HT1080 (cell line): ENCODE measurements at regions not wholly inside any gene's neighbourhood (a gene's known extent, or its start where the extent isn't known, plus 50 kb on each side); places are given as distances from the start of the nearest gene placed in this dataset.
A peak's percentile ranks its signal among the peaks of the same experiment; 100 is the strongest.
"Not testable (repeated sequence)": the region's sequence is repeated elsewhere in the genome, so short reads cannot be mapped to it uniquely, and the experiment has no call there.

ENCODE experiments used
- DNase-seq: peaks from one replicate; pipeline ENCODE4 v3.0.0-alpha.2; 2015; ENCODE audit warnings: low read depth

- not testable (repeated sequence) for DNase-seq
Observed at GRCh38 chr1:121003230-121003629, 113.7 kb downstream of the PPIAL4A start.

GRCh38 chr1:121006826-121007225 lies 117.3 kb downstream of the PPIAL4A start:
- not testable (repeated sequence) for DNase-seq

- DNase-seq = not testable (repeated sequence)
Observed at GRCh38 chr1:121007755-121008154, 118.2 kb downstream of the PPIAL4A start.

GRCh38 chr1:121008512-121009215 lies 119.1 kb downstream of the PPIAL4A start:
- DNase-seq = not testable (repeated sequence)

GRCh38 chr1:121009216-121010057 lies 119.9 kb downstream of the PPIAL4A start:
- not testable (repeated sequence) for DNase-seq

- DNase-seq = not testable (repeated sequence)
Observed at GRCh38 chr1:121010141-121010540, 120.6 kb downstream of the PPIAL4A start.

- DNase-seq = not testable (repeated sequence)
Observed at GRCh38 chr1:121013181-121013580, 123.6 kb downstream of the PPIAL4A start.

GRCh38 chr1:121016182-121017028 lies 126.8 kb downstream of the PPIAL4A start:
- DNase-seq = peak; percentile 85

GRCh38 chr1:121019715-121020349 lies 130.3 kb downstream of the PPIAL4A start:
- DNase-seq = not testable (repeated sequence)

GRCh38 chr1:121020350-121021236 lies 131.0 kb downstream of the PPIAL4A start:
- peak; percentile 60 for DNase-seq

- not testable (repeated sequence) for DNase-seq
Observed at GRCh38 chr1:121021716-121022115, 132.1 kb downstream of the PPIAL4A start.

- not testable (repeated sequence) for DNase-seq
Observed at GRCh38 chr1:121032878-121033494, 143.4 kb downstream of the PPIAL4A start.

- DNase-seq = not testable (repeated sequence)
Observed at GRCh38 chr1:121036792-121037191, 147.2 kb downstream of the PPIAL4A start.

GRCh38 chr1:121040974-121041373 lies 143.2 kb downstream of the FAM72B start:
- DNase-seq = not testable (repeated sequence)

GRCh38 chr1:121041497-121041896 lies 142.6 kb downstream of the FAM72B start:
- not testable (repeated sequence) for DNase-seq

GRCh38 chr1:121042882-121043281 lies 141.3 kb downstream of the FAM72B start:
- DNase-seq = not testable (repeated sequence)

- DNase-seq = not testable (repeated sequence)
Observed at GRCh38 chr1:121048293-121048752, 135.8 kb downstream of the FAM72B start.

GRCh38 chr1:121048769-121049443 lies 135.2 kb downstream of the FAM72B start:
- not testable (repeated sequence) for DNase-seq

GRCh38 chr1:121050097-121050496 lies 134.0 kb downstream of the FAM72B start:
- not testable (repeated sequence) for DNase-seq
